ENCODE measurements at regions not wholly inside any gene's neighbourhood (a gene's known extent, or its start where the extent isn't known, plus 50 kb on each side); places are given as distances from the start of the nearest gene placed in this dataset.
"Not testable (repeated sequence)": the region's sequence is repeated elsewhere in the genome, so short reads cannot be mapped to it uniquely, and the experiment has no call there.

- ATAC-seq (no peak), DNase-seq (ENCODE audit: missing footprints) (no peak)
- intact Hi-C loops (cut with DNase I), result no loop called here
Measured at GRCh38 chr13:64480211-64480610, 2749.9 kb downstream of the PCDH9 start.

- ATAC-seq, result no peak
- no peak for DNase-seq (ENCODE audit: missing footprints)
- intact Hi-C loops (cut with DNase I), result no loop called here
Measured at GRCh38 chr13:64477146-64477545, 2753.0 kb downstream of the PCDH9 start.

DNA sequence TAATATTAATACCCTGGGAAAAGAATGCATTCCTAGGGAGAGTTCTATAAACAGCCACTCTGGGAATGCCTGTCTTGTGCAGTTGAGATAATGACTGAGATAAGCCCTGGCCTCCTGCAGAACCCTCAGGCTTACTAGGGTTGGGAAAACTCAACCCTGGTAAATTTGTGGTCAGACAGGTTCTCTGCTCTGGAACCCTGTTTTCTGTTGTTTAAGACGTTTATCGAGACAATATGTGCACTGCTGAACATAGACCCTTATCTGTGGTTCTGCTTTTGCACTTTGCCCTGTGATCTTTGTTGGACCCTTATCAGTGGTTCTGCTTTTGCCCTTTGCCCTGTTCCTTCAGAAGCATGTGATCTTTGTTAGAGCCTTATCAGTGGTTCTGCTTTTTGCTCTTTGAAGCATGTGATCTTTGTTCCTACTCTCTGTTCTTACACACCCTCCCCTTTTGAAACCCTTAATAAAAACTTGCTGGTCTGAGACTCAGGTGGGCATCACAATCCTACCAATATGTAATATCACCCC, 2754.0 kb downstream of the PCDH9 start:
- DNase-seq (ENCODE audit: missing footprints); ATAC-seq; intact Hi-C loops (cut with DNase I): not testable (repeated sequence)

GRCh38 chr13:64471916-64472315, 2758.2 kb downstream of the PCDH9 start:
- DNase-seq (ENCODE audit: missing footprints) (no peak), ATAC-seq (no peak)
- intact Hi-C loops (cut with DNase I), result no loop called here

DNA sequence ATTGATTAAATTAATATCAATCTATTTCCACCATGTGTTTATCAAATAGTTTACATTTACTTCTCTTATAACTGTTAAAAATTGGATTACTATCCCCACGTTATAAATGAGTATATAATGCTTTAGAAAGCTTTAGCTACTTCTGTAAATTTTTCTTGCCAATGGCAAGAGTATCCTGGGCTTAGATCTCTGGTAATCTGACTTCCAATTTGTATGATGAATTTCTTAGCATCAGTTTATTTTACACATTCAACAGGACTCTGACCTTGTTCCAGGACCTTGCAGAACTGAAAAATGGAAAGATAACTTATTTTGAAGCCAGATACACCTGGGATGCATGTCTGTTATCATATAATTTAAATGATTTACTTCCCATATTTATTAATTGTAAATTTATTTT, 2759.4 kb downstream of the PCDH9 start:
- intact Hi-C loops (cut with DNase I), result no loop called here
- ATAC-seq, result no peak

DNA sequence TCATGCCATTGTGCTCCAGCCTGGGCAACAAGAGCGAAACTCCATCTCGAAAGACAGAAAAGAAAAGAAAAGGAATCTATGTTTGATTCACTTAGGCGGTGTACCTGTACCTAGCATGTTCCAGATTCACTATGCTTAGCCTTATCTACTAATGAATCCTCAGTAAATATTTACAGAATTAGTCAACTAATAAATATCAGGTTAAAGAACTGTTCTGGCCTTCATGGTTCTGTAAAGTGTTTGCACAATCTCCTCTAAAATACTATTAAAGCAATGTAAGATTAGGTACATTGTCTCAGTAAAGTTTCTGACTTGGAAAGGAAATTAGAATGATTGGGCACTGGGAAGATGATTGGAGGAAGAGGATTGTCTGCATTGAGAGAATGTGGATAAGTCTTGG, 2770.4 kb downstream of the PCDH9 start:
- DNase-seq (ENCODE audit: missing footprints) (no peak), ATAC-seq (no peak)
- intact Hi-C loops (cut with DNase I), result no loop called here

More for the DNA sequence above, 2759.4 kb downstream of the PCDH9 start:
- no peak for DNase-seq (ENCODE audit: missing footprints)

DNA sequence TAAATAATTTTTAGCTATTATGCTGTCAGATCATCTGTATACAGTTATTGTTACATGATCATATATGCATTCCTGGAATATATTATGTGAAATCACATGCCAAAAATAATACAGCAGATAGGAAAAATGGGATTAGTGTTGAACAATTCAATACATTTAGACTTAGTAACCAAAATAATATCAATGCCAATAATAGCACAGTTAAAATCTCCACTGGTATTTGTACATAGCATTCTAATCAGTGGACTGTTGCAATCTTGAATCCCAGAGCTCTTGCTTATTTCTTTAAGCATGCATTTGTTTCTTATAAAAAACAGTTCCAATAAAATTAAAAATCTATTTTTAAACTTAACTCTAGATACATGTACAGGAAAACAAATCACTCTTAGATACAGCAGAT, 2772.2 kb downstream of the PCDH9 start:
- DNase-seq (ENCODE audit: missing footprints), result no peak
- no peak for ATAC-seq
- intact Hi-C loops (cut with DNase I), result no loop called here

GRCh38 chr13:64455124-64455523, 2775.0 kb downstream of the PCDH9 start:
- DNase-seq (ENCODE audit: missing footprints) (no peak), ATAC-seq (no peak)
- intact Hi-C loops (cut with DNase I), result no loop called here

DNA sequence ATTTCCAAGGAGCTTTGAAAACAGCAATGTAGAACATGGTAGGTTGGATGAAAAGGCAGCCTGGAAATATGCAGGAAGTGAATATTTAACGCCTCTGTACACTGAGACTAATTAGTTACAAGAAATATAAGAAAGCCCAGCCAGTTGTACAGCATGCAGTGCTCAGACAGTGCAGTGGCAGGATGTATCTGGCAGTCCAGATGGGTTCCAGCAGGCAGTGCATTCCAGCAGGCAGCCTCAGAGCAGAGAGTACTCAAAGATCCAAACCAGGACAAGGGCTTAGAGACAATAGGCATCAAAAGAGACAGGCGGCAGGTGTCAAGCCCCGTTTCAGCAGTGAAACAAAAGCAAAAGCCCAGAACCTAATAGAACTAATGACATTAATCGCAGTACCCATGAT, 2776.3 kb downstream of the PCDH9 start:
- ATAC-seq (no peak), DNase-seq (ENCODE audit: missing footprints) (no peak)
- intact Hi-C loops (cut with DNase I), result no loop called here

DNA sequence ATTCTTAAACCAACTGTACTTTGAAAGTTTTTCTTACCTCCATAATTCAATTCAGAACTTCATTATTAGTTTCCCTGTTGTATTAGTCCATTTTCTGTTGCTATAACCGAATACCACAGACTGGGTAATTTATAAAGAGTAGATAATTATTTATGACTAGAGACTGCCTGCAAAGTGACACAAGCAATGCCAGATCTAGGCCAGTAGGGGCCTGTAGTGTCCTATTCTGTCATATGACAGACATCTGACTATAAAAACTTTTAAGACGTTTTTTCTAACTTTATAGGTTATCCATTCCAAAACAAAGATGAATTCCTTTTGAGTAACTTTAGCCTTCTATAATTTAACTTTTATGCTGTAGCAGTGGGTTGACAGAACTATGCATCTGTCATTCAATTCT, 2783.8 kb downstream of the PCDH9 start:
- intact Hi-C loops (cut with DNase I), result no loop called here
- DNase-seq (ENCODE audit: missing footprints), result no peak
- ATAC-seq, result no peak

- no peak for ATAC-seq
- intact Hi-C loops (cut with DNase I), result no loop called here
- DNase-seq (ENCODE audit: missing footprints), result no peak
Measured at GRCh38 chr13:64441740-64442139, 2788.4 kb downstream of the PCDH9 start.

DNA sequence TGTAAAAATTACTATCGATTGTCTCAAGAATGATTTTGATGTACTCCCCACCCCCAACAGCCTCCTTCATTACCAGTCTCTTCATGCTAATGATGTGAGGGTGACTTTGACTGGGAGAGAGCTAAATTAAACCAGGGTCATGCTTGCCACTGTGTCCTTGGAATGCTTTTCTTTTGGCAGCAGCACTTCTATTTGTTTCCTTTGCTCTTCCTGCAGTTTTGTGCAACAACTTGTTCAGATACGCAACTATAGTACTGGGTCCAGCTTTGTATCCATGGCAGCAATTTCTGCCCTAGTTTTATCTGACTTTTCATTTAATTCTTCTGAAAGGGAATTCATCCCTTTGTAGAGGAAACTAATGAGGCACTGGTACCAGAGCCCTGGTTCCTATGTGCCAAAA, 2792.1 kb downstream of the PCDH9 start:
- ATAC-seq, result no peak
- intact Hi-C loops (cut with DNase I), result no loop called here
- no peak for DNase-seq (ENCODE audit: missing footprints)

DNA sequence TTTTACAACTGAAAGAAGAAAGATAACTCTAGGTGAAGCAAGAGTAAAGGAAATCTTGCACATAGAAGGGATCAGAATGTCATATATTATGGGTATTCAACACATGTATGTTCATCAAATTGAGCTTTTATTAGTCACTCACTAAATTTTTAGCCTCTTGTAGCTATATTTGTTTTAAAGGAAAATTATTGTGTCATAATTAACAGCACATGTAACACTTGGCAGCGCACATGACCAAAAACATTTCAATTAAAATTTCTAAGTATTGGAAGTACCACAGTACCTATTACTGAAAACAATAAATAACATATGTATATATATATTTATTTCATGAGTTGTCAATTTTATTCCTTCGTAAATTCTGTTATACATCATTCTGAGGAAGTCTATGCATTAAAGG, 2800.4 kb downstream of the PCDH9 start:
- intact Hi-C loops (cut with DNase I), result no loop called here
- ATAC-seq, result no peak
- DNase-seq (ENCODE audit: missing footprints), result no peak

- no peak for DNase-seq (ENCODE audit: missing footprints)
- intact Hi-C loops (cut with DNase I), result no loop called here
Measured at GRCh38 chr13:64428196-64428595, 2801.9 kb downstream of the PCDH9 start.

GRCh38 chr13:64423467-64423866, 2806.7 kb downstream of the PCDH9 start:
- no peak for DNase-seq (ENCODE audit: missing footprints)
- no peak for ATAC-seq
- intact Hi-C loops (cut with DNase I), result no loop called here

More at GRCh38 chr13:64428196-64428595, 2801.9 kb downstream of the PCDH9 start:
- ATAC-seq, result no peak

DNA sequence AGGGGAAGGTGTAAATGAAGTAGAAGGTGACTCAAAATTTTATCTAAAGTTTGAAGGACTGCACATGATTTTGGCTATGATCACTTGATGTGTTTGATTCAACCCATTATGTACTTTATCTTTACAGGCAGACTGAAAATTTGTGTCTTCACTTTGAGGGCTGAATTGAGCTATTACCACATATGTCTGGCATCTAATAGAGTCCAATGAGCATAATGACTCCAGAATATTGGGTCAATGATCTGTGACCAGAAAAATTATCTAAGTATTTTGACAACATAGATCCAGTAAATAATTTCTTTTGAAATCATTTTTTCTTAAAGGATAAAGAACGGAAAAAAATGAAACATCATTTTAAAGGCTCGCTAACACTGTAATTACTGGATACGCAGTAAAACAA, 2810.0 kb downstream of the PCDH9 start:
- intact Hi-C loops (cut with DNase I), result no loop called here
- no peak for DNase-seq (ENCODE audit: missing footprints)
- no peak for ATAC-seq

DNA sequence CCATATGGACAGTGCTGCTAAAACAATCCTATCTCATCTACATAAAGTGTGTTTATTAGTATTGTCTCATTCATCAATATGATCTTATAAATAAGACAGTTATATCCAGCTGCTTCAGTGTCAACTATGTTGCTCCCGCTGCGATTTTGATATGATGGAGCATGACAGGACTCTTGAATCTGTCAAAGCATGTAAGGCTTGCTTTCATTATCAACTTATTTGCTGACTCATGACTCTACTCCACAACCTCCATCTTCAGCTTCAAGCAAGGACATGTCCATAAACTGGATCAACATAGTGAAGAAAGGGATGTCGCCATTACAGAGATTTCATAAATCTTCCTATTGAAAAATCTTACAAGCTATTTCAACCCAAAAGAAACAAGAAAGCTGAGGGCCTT, 2812.6 kb downstream of the PCDH9 start:
- ATAC-seq (no peak), DNase-seq (ENCODE audit: missing footprints) (no peak)
- intact Hi-C loops (cut with DNase I), result no loop called here

GRCh38 chr13:64414381-64414780, 2815.8 kb downstream of the PCDH9 start:
- intact Hi-C loops (cut with DNase I), result no loop called here
- DNase-seq (ENCODE audit: missing footprints), result no peak
- ATAC-seq, result no peak

DNA sequence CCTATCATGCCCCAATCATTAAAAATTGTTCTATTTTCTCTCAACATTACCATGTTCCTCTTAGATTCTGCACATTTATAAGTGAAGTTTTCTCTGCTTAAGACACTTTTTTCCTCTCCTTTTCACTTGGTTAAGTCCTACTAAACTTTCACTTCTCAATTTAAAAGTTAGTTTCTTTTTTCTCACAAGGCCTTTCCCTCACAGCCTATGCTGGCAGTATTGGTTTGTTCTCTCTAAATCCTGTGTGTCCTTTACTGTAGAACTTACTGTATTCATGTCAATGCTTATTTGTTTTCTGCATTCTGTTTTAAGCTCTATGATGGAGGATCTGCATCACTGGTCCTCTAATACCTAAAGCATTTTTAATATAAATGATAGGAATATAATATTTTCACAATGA, 2816.6 kb downstream of the PCDH9 start:
- DNase-seq (ENCODE audit: missing footprints) (no peak), ATAC-seq (no peak)
- intact Hi-C loops (cut with DNase I), result no loop called here

- intact Hi-C loops (cut with DNase I), result no loop called here
- DNase-seq (ENCODE audit: missing footprints), result peak; percentile 37
- ATAC-seq, result no peak
Measured at GRCh38 chr13:64410276-64411053, 2819.7 kb downstream of the PCDH9 start.

DNA sequence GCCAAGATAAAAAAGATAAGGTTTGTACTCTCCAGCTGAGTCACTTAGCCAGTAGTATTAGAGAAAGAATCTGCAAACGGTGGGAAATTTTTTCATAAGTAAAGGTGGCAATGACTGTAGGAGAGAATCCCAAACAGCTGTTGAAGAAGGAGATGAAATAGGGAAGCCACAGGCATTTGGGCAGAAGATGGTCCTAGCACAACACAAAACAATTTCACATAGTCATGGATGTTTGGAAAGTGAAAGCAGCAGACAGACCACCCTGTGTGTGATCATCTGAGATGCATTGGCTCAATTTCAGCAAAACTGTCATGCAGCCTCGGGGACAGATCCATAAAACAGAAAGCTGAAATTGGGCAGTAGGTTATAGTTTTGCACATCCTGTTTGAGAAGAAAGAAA, 2832.4 kb downstream of the PCDH9 start:
- DNase-seq (ENCODE audit: missing footprints) (no peak), ATAC-seq (no peak)
- intact Hi-C loops (cut with DNase I), result no loop called here

All from Right ventricle myocardium inferior (tissue), 1 donor.